HK-2 (cell line): ENCODE measurements at regions not wholly inside any gene's neighbourhood (a gene's known extent, or its start where the extent isn't known, plus 50 kb on each side); places are given as distances from the start of the nearest gene placed in this dataset.
"Not testable (repeated sequence)": the region's sequence is repeated elsewhere in the genome, so short reads cannot be mapped to it uniquely, and the experiment has no call there.

Experiments
- DNase-seq: peaks from one replicate; pipeline ENCODE4 v3.0.0-alpha.2; 2018; ENCODE audit not compliant: unreplicated experiment

GRCh38 chr4:126969360-126970235 lies 663.2 kb upstream of the INTU start:
- DNase-seq, result no peak

GRCh38 chr4:126973201-126973600 lies 659.6 kb upstream of the INTU start:
- no peak for DNase-seq

- no peak for DNase-seq
These were observed 655.7 kb upstream of the INTU start for GRCh38 chr4:126976850-126977632.

- DNase-seq, result no peak
These were observed 646.8 kb upstream of the INTU start for GRCh38 chr4:126986005-126986404.

- DNase-seq, result no peak
These were observed 645.9 kb upstream of the INTU start for GRCh38 chr4:126986828-126987227.

GRCh38 chr4:126991965-126992364 lies 640.8 kb upstream of the INTU start:
- no peak for DNase-seq

GRCh38 chr4:126992910-126993309 lies 639.8 kb upstream of the INTU start:
- no peak for DNase-seq

GRCh38 chr4:126993351-126993750 lies 639.4 kb upstream of the INTU start:
- no peak for DNase-seq

- no peak for DNase-seq
These were observed 637.5 kb upstream of the INTU start for GRCh38 chr4:126995235-126995634.

GRCh38 chr4:127000110-127000509 lies 632.6 kb upstream of the INTU start:
- no peak for DNase-seq

GRCh38 chr4:127000846-127001245 lies 631.9 kb upstream of the INTU start:
- no peak for DNase-seq

- no peak for DNase-seq
These were observed 630.8 kb upstream of the INTU start for GRCh38 chr4:127001933-127002332.

GRCh38 chr4:127006446-127006877 lies 626.3 kb upstream of the INTU start:
- DNase-seq, result no peak

GRCh38 chr4:127007305-127007704 lies 625.5 kb upstream of the INTU start:
- DNase-seq, result no peak

- DNase-seq, result no peak
These were observed 620.2 kb upstream of the INTU start for GRCh38 chr4:127012549-127012948.

GRCh38 chr4:127015667-127016117 lies 617.1 kb upstream of the INTU start:
- no peak for DNase-seq

GRCh38 chr4:127018381-127018780 lies 614.4 kb upstream of the INTU start:
- DNase-seq, result no peak

- not testable (repeated sequence) for DNase-seq
These were observed 611.9 kb upstream of the INTU start for GRCh38 chr4:127020831-127021230.

GRCh38 chr4:127036296-127036695 lies 596.5 kb upstream of the INTU start:
- DNase-seq, result no peak

- no peak for DNase-seq
These were observed 586.9 kb upstream of the INTU start for GRCh38 chr4:127045861-127046260.

GRCh38 chr4:127047930-127048329 lies 584.8 kb upstream of the INTU start:
- DNase-seq, result no peak

GRCh38 chr4:127048376-127049044 lies 584.2 kb upstream of the INTU start:
- no peak for DNase-seq
